HepG2 (cell line): ENCODE measurements at regions not wholly inside any gene's neighbourhood (a gene's known extent, or its start where the extent isn't known, plus 50 kb on each side); places are given as distances from the start of the nearest gene placed in this dataset.
A peak's percentile ranks its signal among the peaks of the same experiment; 100 is the strongest.

Source experiments
- ATF1 ChIP-seq: IDR thresholded peaks from 2 replicates; pipeline ENCODE4 v1.6.1; 2016; ENCODE audit warnings: mild to moderate bottlenecking, control low read depth
- ERF ChIP-seq: IDR thresholded peaks from 2 replicates; pipeline ENCODE4 v1.6.1; 2018; ENCODE audit warnings: missing biosample characterization, missing genetic modification reagents
- FOXK2 ChIP-seq: fragments of 450-650 bp; IDR thresholded peaks from 2 replicates; pipeline ENCODE4 v1.6.1; 2016
- HOXA3 ChIP-seq: sonication (generic); formaldehyde crosslinking; IDR thresholded peaks from 2 replicates; pipeline ENCODE4 v1.5.0; 2020; ENCODE audit warnings: missing genetic modification reagents
- IRF2 ChIP-seq: IDR thresholded peaks from 2 replicates; pipeline ENCODE4 v1.6.1; 2018; ENCODE audit warnings: missing genetic modification reagents, missing compliant biosample characterization
- KAT8 ChIP-seq: IDR thresholded peaks from 2 replicates; pipeline ENCODE4 v1.6.1; 2016; ENCODE audit warnings: missing genetic modification reagents, missing compliant biosample characterization
- TP53 ChIP-seq: sonication (generic); formaldehyde crosslinking; conservative IDR thresholded peaks from 2 replicates; pipeline ENCODE4 v1.4.0; 2020; ENCODE audit warnings: missing genetic modification reagents
- ZBTB21 ChIP-seq: sonication (generic); formaldehyde crosslinking; IDR thresholded peaks from 2 replicates; pipeline ENCODE4 v1.4.0; 2020; ENCODE audit warnings: missing genetic modification reagents
- ZNF558 ChIP-seq: sonication (generic); formaldehyde crosslinking; IDR thresholded peaks from 2 replicates; pipeline ENCODE4 v1.9.0; 2022; ENCODE audit warnings: mild to moderate bottlenecking, missing genetic modification reagents, borderline replicate concordance
- ZNF775 ChIP-seq: sonication (generic); formaldehyde crosslinking; IDR thresholded peaks from 2 replicates; pipeline ENCODE4 v1.4.0; 2020; ENCODE audit warnings: missing genetic modification reagents, mild to moderate bottlenecking, moderate library complexity, borderline replicate concordance
- ZZZ3 ChIP-seq: sonication (generic); formaldehyde crosslinking; IDR thresholded peaks from 2 replicates; pipeline ENCODE4 v1.4.0; 2020; ENCODE audit warnings: missing genetic modification reagents, mild to moderate bottlenecking, borderline replicate concordance
- TF ChIP-seq, protein P1 (sequence below): sonication (generic); formaldehyde crosslinking; IDR thresholded peaks from 2 replicates; pipeline ENCODE4 v1.4.0; 2020; ENCODE audit warnings: low read depth, missing genetic modification reagents
- TF ChIP-seq, protein P2 (sequence below): IDR thresholded peaks from 2 replicates; pipeline ENCODE4 v1.4.0; 2020; ENCODE audit warnings: mild to moderate bottlenecking, missing genetic modification reagents
- TF ChIP-seq, protein P3 (sequence below): sonication (generic); formaldehyde crosslinking; IDR thresholded peaks from 2 replicates; pipeline ENCODE4 v1.4.0; 2020; ENCODE audit warnings: missing genetic modification reagents, borderline replicate concordance
- TF ChIP-seq, protein P4 (sequence below): IDR thresholded peaks from 2 replicates; pipeline ENCODE4 v1.6.1; 2016; ENCODE audit warnings: low read depth, control low read depth

DNA sequence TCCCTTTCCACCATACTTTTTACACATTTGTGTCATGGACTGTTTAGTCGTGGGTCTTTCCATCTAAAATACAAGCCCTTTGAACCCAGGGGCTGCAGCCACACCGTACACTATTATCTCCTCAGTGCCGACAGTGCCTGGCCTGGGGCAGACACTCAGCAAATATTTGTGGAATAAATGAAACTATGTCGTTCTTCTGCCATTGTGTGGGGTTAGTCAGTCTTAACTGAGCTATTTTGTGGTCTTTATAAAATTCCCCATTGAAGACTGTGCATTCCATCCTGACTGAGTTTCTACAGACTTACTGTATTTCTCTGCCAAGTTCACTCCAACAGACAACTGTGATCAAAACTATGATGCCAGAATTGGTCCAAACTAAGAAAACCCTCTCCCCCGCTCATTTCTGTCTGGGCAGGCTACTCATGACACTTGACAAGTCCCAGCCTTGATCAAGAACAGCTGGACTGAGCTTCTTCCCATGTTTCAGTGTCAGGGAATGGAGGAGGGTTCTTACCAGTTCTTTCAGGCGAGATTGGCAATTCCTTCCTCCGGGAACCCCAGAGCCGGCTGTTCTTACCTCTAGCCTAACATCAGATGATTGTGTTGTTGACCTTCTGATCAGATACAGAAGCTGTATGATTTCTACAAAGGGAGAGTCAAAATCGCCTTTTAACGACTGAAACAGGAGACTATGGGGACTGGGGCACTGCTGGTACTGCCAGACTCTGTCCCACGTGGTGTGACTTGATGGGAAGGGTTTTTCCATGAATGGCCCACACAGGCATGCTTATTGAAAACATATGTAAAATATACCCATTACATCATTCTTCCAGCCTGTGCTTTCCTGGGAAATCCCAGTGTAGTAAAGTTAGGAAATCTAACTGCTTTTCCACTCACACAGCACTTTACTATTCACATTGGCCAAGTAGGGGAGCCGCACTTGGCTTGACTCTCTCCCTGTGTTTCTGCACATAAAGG, 77.4 kb upstream of the NPAS2 start (continued):
- TF ChIP-seq, protein P1, sequence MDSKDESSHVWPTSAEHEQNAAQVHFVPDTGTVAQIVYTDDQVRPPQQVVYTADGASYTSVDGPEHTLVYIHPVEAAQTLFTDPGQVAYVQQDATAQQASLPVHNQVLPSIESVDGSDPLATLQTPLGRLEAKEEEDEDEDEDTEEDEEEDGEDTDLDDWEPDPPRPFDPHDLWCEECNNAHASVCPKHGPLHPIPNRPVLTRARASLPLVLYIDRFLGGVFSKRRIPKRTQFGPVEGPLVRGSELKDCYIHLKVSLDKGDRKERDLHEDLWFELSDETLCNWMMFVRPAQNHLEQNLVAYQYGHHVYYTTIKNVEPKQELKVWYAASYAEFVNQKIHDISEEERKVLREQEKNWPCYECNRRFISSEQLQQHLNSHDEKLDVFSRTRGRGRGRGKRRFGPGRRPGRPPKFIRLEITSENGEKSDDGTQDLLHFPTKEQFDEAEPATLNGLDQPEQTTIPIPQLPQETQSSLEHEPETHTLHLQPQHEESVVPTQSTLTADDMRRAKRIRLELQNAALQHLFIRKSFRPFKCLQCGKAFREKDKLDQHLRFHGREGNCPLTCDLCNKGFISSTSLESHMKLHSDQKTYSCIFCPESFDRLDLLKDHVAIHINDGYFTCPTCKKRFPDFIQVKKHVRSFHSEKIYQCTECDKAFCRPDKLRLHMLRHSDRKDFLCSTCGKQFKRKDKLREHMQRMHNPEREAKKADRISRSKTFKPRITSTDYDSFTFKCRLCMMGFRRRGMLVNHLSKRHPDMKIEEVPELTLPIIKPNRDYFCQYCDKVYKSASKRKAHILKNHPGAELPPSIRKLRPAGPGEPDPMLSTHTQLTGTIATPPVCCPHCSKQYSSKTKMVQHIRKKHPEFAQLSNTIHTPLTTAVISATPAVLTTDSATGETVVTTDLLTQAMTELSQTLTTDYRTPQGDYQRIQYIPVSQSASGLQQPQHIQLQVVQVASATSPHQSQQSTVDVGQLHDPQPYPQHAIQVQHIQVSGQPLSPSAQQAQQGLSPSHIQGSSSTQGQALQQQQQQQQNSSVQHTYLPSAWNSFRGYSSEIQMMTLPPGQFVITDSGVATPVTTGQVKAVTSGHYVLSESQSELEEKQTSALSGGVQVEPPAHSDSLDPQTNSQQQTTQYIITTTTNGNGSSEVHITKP (CRISPR knock-in tag): no peak
- TF ChIP-seq IRF2 (peak; percentile 59; the same call in 1 of the 2 replicates), FOXK2 (no peak), HOXA3 (CRISPR knock-in tag) (0 out of 2 replicates have a peak, but pooled peaks have one; percentile 28), ZNF775 (CRISPR knock-in tag) (no peak), ZNF558 (CRISPR knock-in tag) (no peak), ATF1 (CRISPR knock-in tag) (no peak), ZZZ3 (CRISPR knock-in tag) (no peak), ZBTB21 (no peak), ERF (CRISPR knock-in tag) (no peak), TP53 (CRISPR knock-in tag) (no peak), KAT8 (CRISPR knock-in tag) (peak; percentile 45; the same call in 1 of the 2 replicates)
- TF ChIP-seq, protein P2, sequence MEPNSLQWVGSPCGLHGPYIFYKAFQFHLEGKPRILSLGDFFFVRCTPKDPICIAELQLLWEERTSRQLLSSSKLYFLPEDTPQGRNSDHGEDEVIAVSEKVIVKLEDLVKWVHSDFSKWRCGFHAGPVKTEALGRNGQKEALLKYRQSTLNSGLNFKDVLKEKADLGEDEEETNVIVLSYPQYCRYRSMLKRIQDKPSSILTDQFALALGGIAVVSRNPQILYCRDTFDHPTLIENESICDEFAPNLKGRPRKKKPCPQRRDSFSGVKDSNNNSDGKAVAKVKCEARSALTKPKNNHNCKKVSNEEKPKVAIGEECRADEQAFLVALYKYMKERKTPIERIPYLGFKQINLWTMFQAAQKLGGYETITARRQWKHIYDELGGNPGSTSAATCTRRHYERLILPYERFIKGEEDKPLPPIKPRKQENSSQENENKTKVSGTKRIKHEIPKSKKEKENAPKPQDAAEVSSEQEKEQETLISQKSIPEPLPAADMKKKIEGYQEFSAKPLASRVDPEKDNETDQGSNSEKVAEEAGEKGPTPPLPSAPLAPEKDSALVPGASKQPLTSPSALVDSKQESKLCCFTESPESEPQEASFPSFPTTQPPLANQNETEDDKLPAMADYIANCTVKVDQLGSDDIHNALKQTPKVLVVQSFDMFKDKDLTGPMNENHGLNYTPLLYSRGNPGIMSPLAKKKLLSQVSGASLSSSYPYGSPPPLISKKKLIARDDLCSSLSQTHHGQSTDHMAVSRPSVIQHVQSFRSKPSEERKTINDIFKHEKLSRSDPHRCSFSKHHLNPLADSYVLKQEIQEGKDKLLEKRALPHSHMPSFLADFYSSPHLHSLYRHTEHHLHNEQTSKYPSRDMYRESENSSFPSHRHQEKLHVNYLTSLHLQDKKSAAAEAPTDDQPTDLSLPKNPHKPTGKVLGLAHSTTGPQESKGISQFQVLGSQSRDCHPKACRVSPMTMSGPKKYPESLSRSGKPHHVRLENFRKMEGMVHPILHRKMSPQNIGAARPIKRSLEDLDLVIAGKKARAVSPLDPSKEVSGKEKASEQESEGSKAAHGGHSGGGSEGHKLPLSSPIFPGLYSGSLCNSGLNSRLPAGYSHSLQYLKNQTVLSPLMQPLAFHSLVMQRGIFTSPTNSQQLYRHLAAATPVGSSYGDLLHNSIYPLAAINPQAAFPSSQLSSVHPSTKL (CRISPR knock-in tag): peak; percentile 77
- TF ChIP-seq, protein P3, sequence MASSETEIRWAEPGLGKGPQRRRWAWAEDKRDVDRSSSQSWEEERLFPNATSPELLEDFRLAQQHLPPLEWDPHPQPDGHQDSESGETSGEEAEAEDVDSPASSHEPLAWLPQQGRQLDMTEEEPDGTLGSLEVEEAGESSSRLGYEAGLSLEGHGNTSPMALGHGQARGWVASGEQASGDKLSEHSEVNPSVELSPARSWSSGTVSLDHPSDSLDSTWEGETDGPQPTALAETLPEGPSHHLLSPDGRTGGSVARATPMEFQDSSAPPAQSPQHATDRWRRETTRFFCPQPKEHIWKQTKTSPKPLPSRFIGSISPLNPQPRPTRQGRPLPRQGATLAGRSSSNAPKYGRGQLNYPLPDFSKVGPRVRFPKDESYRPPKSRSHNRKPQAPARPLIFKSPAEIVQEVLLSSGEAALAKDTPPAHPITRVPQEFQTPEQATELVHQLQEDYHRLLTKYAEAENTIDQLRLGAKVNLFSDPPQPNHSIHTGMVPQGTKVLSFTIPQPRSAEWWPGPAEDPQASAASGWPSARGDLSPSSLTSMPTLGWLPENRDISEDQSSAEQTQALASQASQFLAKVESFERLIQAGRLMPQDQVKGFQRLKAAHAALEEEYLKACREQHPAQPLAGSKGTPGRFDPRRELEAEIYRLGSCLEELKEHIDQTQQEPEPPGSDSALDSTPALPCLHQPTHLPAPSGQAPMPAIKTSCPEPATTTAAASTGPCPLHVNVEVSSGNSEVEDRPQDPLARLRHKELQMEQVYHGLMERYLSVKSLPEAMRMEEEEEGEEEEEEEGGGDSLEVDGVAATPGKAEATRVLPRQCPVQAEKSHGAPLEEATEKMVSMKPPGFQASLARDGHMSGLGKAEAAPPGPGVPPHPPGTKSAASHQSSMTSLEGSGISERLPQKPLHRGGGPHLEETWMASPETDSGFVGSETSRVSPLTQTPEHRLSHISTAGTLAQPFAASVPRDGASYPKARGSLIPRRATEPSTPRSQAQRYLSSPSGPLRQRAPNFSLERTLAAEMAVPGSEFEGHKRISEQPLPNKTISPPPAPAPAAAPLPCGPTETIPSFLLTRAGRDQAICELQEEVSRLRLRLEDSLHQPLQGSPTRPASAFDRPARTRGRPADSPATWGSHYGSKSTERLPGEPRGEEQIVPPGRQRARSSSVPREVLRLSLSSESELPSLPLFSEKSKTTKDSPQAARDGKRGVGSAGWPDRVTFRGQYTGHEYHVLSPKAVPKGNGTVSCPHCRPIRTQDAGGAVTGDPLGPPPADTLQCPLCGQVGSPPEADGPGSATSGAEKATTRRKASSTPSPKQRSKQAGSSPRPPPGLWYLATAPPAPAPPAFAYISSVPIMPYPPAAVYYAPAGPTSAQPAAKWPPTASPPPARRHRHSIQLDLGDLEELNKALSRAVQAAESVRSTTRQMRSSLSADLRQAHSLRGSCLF (CRISPR knock-in tag): no peak
- TF ChIP-seq, protein P4, sequence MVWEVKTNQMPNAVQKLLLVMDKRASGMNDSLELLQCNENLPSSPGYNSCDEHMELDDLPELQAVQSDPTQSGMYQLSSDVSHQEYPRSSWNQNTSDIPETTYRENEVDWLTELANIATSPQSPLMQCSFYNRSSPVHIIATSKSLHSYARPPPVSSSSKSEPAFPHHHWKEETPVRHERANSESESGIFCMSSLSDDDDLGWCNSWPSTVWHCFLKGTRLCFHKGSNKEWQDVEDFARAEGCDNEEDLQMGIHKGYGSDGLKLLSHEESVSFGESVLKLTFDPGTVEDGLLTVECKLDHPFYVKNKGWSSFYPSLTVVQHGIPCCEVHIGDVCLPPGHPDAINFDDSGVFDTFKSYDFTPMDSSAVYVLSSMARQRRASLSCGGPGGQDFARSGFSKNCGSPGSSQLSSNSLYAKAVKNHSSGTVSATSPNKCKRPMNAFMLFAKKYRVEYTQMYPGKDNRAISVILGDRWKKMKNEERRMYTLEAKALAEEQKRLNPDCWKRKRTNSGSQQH (CRISPR knock-in tag): no peak
